Heart left ventricle (tissue), 16 donors: ENCODE measurements at regions not wholly inside any gene's neighbourhood (a gene's known extent, or its start where the extent isn't known, plus 50 kb on each side); places are given as distances from the start of the nearest gene placed in this dataset.

Source experiments
- ATAC-seq, 4 donors: fragments of 200-7000 bp; cut with Tn5 transposase; one replicate each; pipeline ENCODE4 v1.9.1; 2020 to 2022; ENCODE audit warnings: moderate library complexity in 4 of 4, mild to moderate bottlenecking in 3 of 4, moderate number of reproducible peaks in 1 of 4
- DNase-seq, 5 donors: peaks; one replicate each; pipeline ENCODE4 v3.0.0-alpha.2; 2020
- H3K27ac ChIP-seq, 12 donors: fragments of 200-600 bp; sonication (generic) in 4 of 12; one replicate each; pipeline versions ENCODE4 v1.5.0 to v1.8.0; 2016 to 2022; ENCODE audit warnings: mild to moderate bottlenecking in 2 of 12
- H3K27me3 ChIP-seq, 9 donors: fragments of 200-600 bp; sonication (generic) in 2 of 9; one replicate each; pipeline versions ENCODE4 v1.5.1 to v1.8.0; 2016 to 2022; ENCODE audit warnings: mild to moderate bottlenecking in 3 of 9
- H3K36me3 ChIP-seq, 9 donors: fragments of 200-600 bp; sonication (generic) in 2 of 9; one replicate each; pipeline versions ENCODE4 v1.5.0 to v1.8.0; 2018 to 2022; ENCODE audit warnings: mild to moderate bottlenecking in 2 of 9
- H3K4me1 ChIP-seq, 12 donors: fragments of 200-600 bp; sonication (generic) in 4 of 12; one replicate each; pipeline versions ENCODE4 v1.5.0 to v1.8.0; 2016 to 2022; ENCODE audit warnings: mild to moderate bottlenecking in 3 of 12
- H3K4me3 ChIP-seq, 12 donors: fragments of 200-600 bp; sonication (generic) in 4 of 12; one replicate each; pipeline versions ENCODE4 v1.5.0 to v1.8.0; 2017 to 2022; ENCODE audit warnings: mild to moderate bottlenecking in 9 of 12, moderate library complexity in 4 of 12
- H3K9me3 ChIP-seq, 12 donors: fragments of 200-600 bp; sonication (generic) in 4 of 12; one replicate each; pipeline versions ENCODE4 v1.5.0 to v1.8.0; 2016 to 2022; ENCODE audit warnings: mild to moderate bottlenecking in 1 of 12
- CTCF ChIP-seq, 12 donors: fragments of 200-600 bp; sonication (generic) in 4 of 12; IDR thresholded peaks; one replicate each; pipeline versions ENCODE4 v1.5.0 to v1.8.0; 2018 to 2022; ENCODE audit warnings: antibody characterized with exemption in 12 of 12, mild to moderate bottlenecking in 5 of 12
- POLR2A ChIP-seq, 2 donors: fragments of 450-650 bp; IDR thresholded peaks; one replicate each; pipeline ENCODE4 v1.6.1; 2017; ENCODE audit warnings: antibody characterized with exemption in 2 of 2, mild to moderate bottlenecking in 2 of 2, moderate library complexity in 2 of 2
- WGBS, 4 donors: extraction: QIAGEN DNeasy Blood & Tissue Kit in 2 of 4; methylation state at CpG; one replicate each; pipeline versions ENCODE4 v1.1.5 to v1.1.7; 2013 to 2018; 5-methylcytosine and 5-hydroxymethylcytosine counted together
- intact Hi-C, 10 donors: fragments of 100-400 bp; cut with DNase I; formaldehyde crosslinking; loops; one replicate each; pipeline versions ENCODE4 v1.11.1 to v1.14.2; 2022
- donor health status: ischemic (EF 13 %, LVEDD 7.1; RV severe dilation, severe dysfunction).
- donor health status: healthy with polysubstance abuse.
- donor health status: DM: no; HTN: yes; CAD: no.
- donor health status: DM: no; HTN: no; CAD: no.
- donor health status: ischemic (EF 25% LVEDD 6.9; RV normal size, moderate dysfunction).
- donor health status: ischemic (EF 25% LVEDD 5.7; RV mildly dilated, moderate dysfunction).
- donor health status: healthy.
- donor health status: DM: yes; HTN: yes; CAD: no.
- donor health status: ischemic (EF 35%, LVEDD 5.7; RV mildly dilated, moderate dysfunction).
- donor health status: nonischemic (EF 11% LVEDD 7.7; RV severe dilation, severe dysfunction).
- donor health status: DM: yes; HTN: yes; CAD: no.
- donor health status: PGD.
- donor health status: ischemic (EF 29% LVEDD 5.4; RV normal size, mild dysfunction).
- donor health status: nonischemic (EF 23%, LVEDD 6.1; RV moderate dilation, normal function).

GRCh38 chr12:116336542-116337065 is 59.1 kb upstream of the MED13L start:
- DNase-seq, result no peak
- TF ChIP-seq CTCF (IDR thresholded peaks at IDR 0.05), result no peak
- TF ChIP-seq POLR2A (IDR thresholded peaks at IDR 0.05), result no peak
- Histone ChIP-seq H3K4me1 (peaks cover 0 to 4% (median 0%) of the 10 kb centered on the region in 12 donors), H3K27ac (no peak overlapping the region), H3K4me3 (no peak overlapping the region), H3K27me3 (no peaks in the 10 kb centered on the region), H3K36me3 (no peaks in the 10 kb centered on the region), H3K9me3 (no peaks in the 10 kb centered on the region)
- no peak for ATAC-seq
- WGBS, 4 donors, result 82 to 87% (median 84%) methylated on average over 11 of the region's 11 CpGs
- intact Hi-C loops, result no loop called here

- DNase-seq (no peak), ATAC-seq (no peak)
- no peak overlapping the region for H3K4me3 ChIP-seq
- H3K27ac ChIP-seq, result no peak overlapping the region
- TF ChIP-seq POLR2A (IDR thresholded peaks at IDR 0.05), result no peak
- no peak for TF ChIP-seq CTCF (IDR thresholded peaks at IDR 0.05)
- no peaks in the 10 kb centered on the region for H3K27me3 ChIP-seq
- 85 to 91% (median 87%) methylated on average over 9 of the region's 9 CpGs for WGBS, 4 donors
- peaks cover 0 to 5% (median 0%) of the 10 kb centered on the region in 12 donors for H3K9me3 ChIP-seq
- no peaks in the 10 kb centered on the region for H3K36me3 ChIP-seq
- H3K4me1 ChIP-seq, result peaks cover 0 to 4% (median 0%) of the 10 kb centered on the region in 12 donors
- intact Hi-C loops, result no loop called here
Observed at GRCh38 chr12:116337312-116337711, 59.8 kb upstream of the MED13L start.

- Histone ChIP-seq H3K9me3 (peaks cover 0 to 12% (median 0%) of the 10 kb centered on the region in 12 donors), H3K4me3 (no peak overlapping the region), H3K4me1 (peaks cover 0 to 4% (median 0%) of the 10 kb centered on the region in 12 donors), H3K36me3 (no peaks in the 10 kb centered on the region), H3K27ac (no peak overlapping the region), H3K27me3 (no peaks in the 10 kb centered on the region)
- DNase-seq (no peak), ATAC-seq (no peak)
- WGBS, 4 donors, result 88 to 91% (median 88%) methylated on average over 11 of the region's 11 CpGs
- intact Hi-C loops, result no loop called here
- TF ChIP-seq CTCF (IDR thresholded peaks at IDR 0.05), result no peak
- TF ChIP-seq POLR2A (IDR thresholded peaks at IDR 0.05), result no peak
Observed at GRCh38 chr12:116338064-116338846, 60.8 kb upstream of the MED13L start.

- no peak for DNase-seq
- H3K4me3 ChIP-seq, result no peak overlapping the region
- H3K4me1 ChIP-seq, result no peaks in the 10 kb centered on the region
- whole genome bisulfite sequencing, 4 donors, result 90 to 99% (median 98%) methylated on average over 3 of the region's 3 CpGs
- H3K36me3 ChIP-seq, result no peaks in the 10 kb centered on the region
- intact Hi-C loops, result no loop called here
- H3K27me3 ChIP-seq, result no peaks in the 10 kb centered on the region
- H3K9me3 ChIP-seq, result peaks cover 0 to 19% (median 0%) of the 10 kb centered on the region in 12 donors
- ATAC-seq, result no peak
- no peak overlapping the region for H3K27ac ChIP-seq
- TF ChIP-seq POLR2A (IDR thresholded peaks at IDR 0.05), result no peak
- TF ChIP-seq CTCF (IDR thresholded peaks at IDR 0.05), result no peak
Observed at GRCh38 chr12:116339062-116339461, 61.6 kb upstream of the MED13L start.
